ENCODE measurements at regions not wholly inside any gene's neighbourhood (a gene's known extent, or its start where the extent isn't known, plus 50 kb on each side); places are given as distances from the start of the nearest gene placed in this dataset.

DNA sequence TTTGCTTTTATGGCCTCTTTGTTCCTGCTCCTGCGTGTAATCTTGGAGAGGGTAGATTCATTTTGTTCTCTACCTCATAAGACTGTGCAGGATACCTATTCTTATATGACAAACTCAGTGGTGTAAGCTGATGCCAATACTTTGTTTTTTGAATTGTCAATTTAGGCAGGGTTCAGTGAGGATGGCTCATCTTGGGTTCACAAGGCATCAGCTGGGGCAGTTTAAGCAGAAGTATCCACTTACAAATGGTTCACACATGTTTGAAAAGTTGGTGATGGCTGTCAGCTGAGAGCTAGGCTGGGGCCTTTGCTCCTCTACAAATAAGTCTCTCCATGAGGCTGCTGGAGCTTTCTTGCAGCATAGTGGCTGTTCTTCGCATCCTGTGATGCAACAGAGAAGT is 920.6 kb upstream of the PIK3C3 start:
- no peak for TF ChIP-seq EP300 (IDR thresholded peaks at IDR 0.05)
- TF ChIP-seq, protein P1, sequence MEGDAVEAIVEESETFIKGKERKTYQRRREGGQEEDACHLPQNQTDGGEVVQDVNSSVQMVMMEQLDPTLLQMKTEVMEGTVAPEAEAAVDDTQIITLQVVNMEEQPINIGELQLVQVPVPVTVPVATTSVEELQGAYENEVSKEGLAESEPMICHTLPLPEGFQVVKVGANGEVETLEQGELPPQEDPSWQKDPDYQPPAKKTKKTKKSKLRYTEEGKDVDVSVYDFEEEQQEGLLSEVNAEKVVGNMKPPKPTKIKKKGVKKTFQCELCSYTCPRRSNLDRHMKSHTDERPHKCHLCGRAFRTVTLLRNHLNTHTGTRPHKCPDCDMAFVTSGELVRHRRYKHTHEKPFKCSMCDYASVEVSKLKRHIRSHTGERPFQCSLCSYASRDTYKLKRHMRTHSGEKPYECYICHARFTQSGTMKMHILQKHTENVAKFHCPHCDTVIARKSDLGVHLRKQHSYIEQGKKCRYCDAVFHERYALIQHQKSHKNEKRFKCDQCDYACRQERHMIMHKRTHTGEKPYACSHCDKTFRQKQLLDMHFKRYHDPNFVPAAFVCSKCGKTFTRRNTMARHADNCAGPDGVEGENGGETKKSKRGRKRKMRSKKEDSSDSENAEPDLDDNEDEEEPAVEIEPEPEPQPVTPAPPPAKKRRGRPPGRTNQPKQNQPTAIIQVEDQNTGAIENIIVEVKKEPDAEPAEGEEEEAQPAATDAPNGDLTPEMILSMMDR (IDR thresholded peaks at IDR 0.05), result no peak

All from ovary (tissue), 3 donors.